GM19043 (cell line): ENCODE measurements at regions not wholly inside any gene's neighbourhood (a gene's known extent, or its start where the extent isn't known, plus 50 kb on each side); places are given as distances from the start of the nearest gene placed in this dataset.

Experiments used
- ATAC-seq: cut with Tn5 transposase; IDR thresholded peaks from one replicate; pipeline ENCODE4 v1.9.1; 2021; ENCODE audit warnings: low read depth; ENCODE audit not compliant: unreplicated experiment

- no peak for ATAC-seq
Measured at GRCh38 chr2:16287281-16287680, 346.9 kb downstream of the MYCN start.

- ATAC-seq = no peak
Measured at GRCh38 chr2:16285813-16286510, 345.6 kb downstream of the MYCN start.

GRCh38 chr2:16284941-16285625, 344.7 kb downstream of the MYCN start:
- ATAC-seq = no peak

DNA sequence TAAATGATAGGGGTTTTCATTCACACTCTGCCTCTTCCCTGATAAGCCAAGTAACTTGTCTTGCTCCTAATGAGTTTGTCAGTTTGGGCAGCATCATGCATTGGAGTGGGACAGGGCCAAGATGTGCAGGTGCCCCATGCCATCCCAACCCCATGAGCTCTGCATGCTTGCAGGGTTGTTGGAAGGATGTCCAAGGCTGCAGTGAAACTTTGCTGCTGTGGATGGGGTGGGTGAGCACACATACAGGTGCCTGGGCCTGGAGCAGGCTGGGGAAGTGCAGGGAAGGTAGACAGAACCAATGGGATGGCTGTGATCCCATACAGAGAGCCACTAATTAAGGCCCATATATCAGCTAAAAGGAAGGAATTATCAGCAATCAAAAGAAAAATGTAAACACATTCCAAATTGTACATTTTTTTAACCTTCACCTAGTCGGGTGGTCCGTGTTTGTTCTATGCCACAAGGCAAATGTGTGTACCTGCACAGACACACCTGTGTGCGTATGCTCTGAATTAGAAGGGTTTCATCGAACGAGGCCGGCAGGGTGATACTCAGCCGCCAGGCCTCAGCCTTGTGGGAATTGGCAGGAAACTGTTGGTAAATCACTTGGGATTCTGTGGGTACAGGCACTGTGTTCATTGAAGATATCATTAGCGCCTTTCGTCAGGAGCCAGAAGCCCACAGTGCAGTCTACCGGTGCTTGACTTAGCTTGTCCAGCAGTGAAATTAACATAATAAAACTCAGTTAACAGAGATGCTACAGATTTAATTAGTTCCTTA, 342.9 kb downstream of the MYCN start:
- ATAC-seq = no peak

DNA sequence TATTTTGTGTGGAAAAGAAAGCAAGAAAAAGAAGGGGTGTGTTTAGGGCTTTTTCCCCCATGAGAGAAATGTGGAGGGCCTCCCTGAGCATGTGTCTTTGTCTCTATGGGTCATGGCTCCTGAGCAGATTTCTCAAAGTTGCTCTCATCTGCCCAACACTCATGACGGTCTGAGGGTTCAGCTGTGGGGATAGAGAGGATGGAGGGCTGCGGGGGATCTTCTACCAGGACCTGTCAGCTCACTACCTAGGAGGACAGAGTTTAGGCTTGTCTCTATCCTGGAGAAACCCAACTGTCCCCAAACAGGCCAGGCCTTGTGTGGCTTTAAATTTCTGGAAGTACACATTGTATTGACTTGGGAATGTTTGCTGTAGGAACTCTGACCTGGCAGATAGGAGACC, 342.2 kb downstream of the MYCN start:
- ATAC-seq = no peak

GRCh38 chr2:16281451-16282335, 341.3 kb downstream of the MYCN start:
- no peak for ATAC-seq

DNA sequence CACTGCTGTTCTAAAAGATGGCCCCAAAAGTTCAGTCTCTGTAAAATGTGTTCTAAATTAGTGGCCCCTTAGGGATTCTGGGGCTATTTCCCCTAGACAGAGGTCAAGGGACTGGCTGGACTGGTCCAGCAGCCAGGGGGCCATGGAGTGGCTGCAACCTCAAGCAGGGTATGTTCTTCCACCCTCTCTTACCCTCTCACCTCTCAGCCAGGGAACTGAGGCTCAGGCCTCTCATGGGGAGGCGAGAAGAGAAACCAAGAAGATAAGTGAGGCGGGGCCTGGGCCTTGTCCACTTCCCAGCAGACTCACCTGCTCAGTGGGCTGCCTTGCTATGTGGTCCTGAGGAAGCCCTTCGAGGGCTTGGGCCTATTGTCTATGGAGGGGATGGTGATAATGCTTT, 339.7 kb downstream of the MYCN start:
- no peak for ATAC-seq

GRCh38 chr2:16279641-16280040, 339.3 kb downstream of the MYCN start:
- no peak for ATAC-seq

GRCh38 chr2:16279201-16279570, 338.8 kb downstream of the MYCN start:
- ATAC-seq = no peak

- no peak for ATAC-seq
Measured at GRCh38 chr2:16278421-16279200, 338.3 kb downstream of the MYCN start.

- no peak for ATAC-seq
Measured at GRCh38 chr2:16277117-16277516, 336.8 kb downstream of the MYCN start.

- no peak for ATAC-seq
Measured at GRCh38 chr2:16275661-16276060, 335.3 kb downstream of the MYCN start.

DNA sequence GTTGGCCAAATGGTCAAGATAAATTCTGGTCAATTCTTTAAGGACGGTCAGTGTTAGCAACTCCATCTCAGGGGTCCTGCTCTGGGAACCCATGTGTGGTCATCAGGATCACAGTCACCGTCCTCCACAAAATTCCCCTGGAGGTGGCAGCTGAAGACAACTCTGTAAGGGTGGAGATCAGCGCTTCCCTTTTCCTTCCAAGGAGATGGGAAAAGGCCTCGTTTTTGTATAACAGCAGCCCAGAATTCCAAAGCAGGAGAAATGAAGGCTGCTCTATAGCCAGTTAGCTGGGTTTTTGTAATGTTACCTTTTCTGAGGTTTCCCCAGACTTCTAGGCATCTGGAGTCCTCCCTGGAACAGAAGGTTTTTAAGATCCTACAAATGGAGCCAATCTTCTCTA, 334.8 kb downstream of the MYCN start:
- ATAC-seq = no peak

DNA sequence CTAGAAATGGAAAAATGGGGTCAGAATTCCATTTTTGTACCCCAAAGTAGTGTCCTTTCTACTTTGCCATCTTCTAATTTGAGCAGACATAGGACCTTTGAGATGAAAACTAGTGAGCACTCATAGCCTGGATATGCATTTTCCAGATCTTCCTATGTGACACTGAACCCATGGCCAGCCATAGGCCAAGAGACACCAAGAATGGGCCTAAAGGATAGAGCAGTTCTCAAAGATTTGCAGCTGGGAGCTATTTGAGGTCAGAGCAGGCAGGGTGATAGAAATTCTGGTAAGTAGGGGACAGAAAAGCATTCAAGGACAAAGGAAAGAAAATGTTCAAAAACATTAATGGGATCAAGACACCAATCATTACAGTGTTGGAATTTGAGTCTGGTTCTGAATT, 332.8 kb downstream of the MYCN start:
- ATAC-seq = no peak

- ATAC-seq = no peak
Measured at GRCh38 chr2:16272038-16272788, 331.9 kb downstream of the MYCN start.

GRCh38 chr2:16271231-16271896, 331.0 kb downstream of the MYCN start:
- ATAC-seq = no peak

GRCh38 chr2:16270441-16270840, 330.1 kb downstream of the MYCN start:
- no peak for ATAC-seq

- ATAC-seq = no peak
Measured at GRCh38 chr2:16268301-16269000, 328.1 kb downstream of the MYCN start.
